ENCODE measurements at regions not wholly inside any gene's neighbourhood (a gene's known extent, or its start where the extent isn't known, plus 50 kb on each side); places are given as distances from the start of the nearest gene placed in this dataset.

GRCh38 chr7:84532196-84532595, 337.6 kb upstream of the SEMA3A start:
- TF ChIP-seq CTCF (IDR thresholded peaks at IDR 0.05) (no peak), ZBTB33 (IDR thresholded peaks at IDR 0.05; ENCODE audit: borderline replicate concordance, low read depth) (no peak), RAD21 (IDR thresholded peaks at IDR 0.05; ENCODE audit: low read length) (no peak)
